ENCODE measurements at regions not wholly inside any gene's neighbourhood (a gene's known extent, or its start where the extent isn't known, plus 50 kb on each side); places are given as distances from the start of the nearest gene placed in this dataset.

GRCh38 chr7:81321949-81322348 is 403.1 kb upstream of the SEMA3C start:
- H3K36me3 ChIP-seq (ENCODE audit: control insufficient read depth in 1 of 2, insufficient read depth in 2 of 2, low read length in 2 of 2): no peaks in the 10 kb centered on the region
- no peak for DNase-seq
- no peaks in the 10 kb centered on the region for H3K79me1 ChIP-seq (ENCODE audit: low read length)
- no peak overlapping the region for H2BK5ac ChIP-seq (ENCODE audit: low read depth, low read length, poor library complexity)
- WGBS (ENCODE audit: extremely low coverage, insufficient coverage, insufficient read length): no CpG with 5 or more reads among the region's 1 CpG
- no peak overlapping the region for H4K91ac ChIP-seq (ENCODE audit: low read depth, low read length)
- H3K14ac ChIP-seq (ENCODE audit: low read length): no peak overlapping the region
- H2AK5ac ChIP-seq (ENCODE audit: low read length): no peak overlapping the region
- H3K4me3 ChIP-seq (ENCODE audit: low read depth, low read length): no peak overlapping the region
- H3K79me2 ChIP-seq (ENCODE audit: control insufficient read depth, insufficient read depth, low read length, poor library complexity): no peaks in the 10 kb centered on the region
- no peak overlapping the region for H3K18ac ChIP-seq (ENCODE audit: low read length)
- H2AFZ ChIP-seq (ENCODE audit: insufficient read depth, low read length, poor library complexity): no peak overlapping the region
- no peak overlapping the region for H4K8ac ChIP-seq (ENCODE audit: low read depth, low read length)
- no peaks in the 10 kb centered on the region for H3K9me3 ChIP-seq (ENCODE audit: insufficient read depth, low read depth, low read length)
- no peaks in the 10 kb centered on the region for H3K4me1 ChIP-seq (ENCODE audit: control insufficient read depth in 1 of 2, insufficient read depth in 2 of 2, low read length in 2 of 2)
- no peak overlapping the region for H2BK120ac ChIP-seq (ENCODE audit: insufficient read depth, low read length, poor library complexity)
- no peak overlapping the region for H3K4me2 ChIP-seq (ENCODE audit: low read length)
- no peak overlapping the region for H3K27ac ChIP-seq (ENCODE audit: low read depth, low read length)
- no peak overlapping the region for H2BK12ac ChIP-seq (ENCODE audit: low read length)
- no peak overlapping the region for H3K4ac ChIP-seq (ENCODE audit: low read depth, low read length)
- no peak overlapping the region for H3K23ac ChIP-seq (ENCODE audit: low read length)
- H3K9ac ChIP-seq (ENCODE audit: low read length): no peak overlapping the region
- H3K27me3 ChIP-seq (ENCODE audit: insufficient read depth, low read length): no peaks in the 10 kb centered on the region
- H4K12ac ChIP-seq (ENCODE audit: low read depth, low read length): no peak overlapping the region

GRCh38 chr7:81317741-81318140 is 398.9 kb upstream of the SEMA3C start:
- Histone ChIP-seq H2AFZ (ENCODE audit: insufficient read depth, low read length, poor library complexity) (no peak overlapping the region), H3K18ac (ENCODE audit: low read length) (no peak overlapping the region), H3K4me3 (ENCODE audit: low read depth, low read length) (no peak overlapping the region), H3K14ac (ENCODE audit: low read length) (no peak overlapping the region), H3K23ac (ENCODE audit: low read length) (no peak overlapping the region), H3K27me3 (ENCODE audit: insufficient read depth, low read length) (no peaks in the 10 kb centered on the region), H3K79me1 (ENCODE audit: low read length) (no peaks in the 10 kb centered on the region), H3K36me3 (ENCODE audit: control insufficient read depth in 1 of 2, insufficient read depth in 2 of 2, low read length in 2 of 2) (no peaks in the 10 kb centered on the region), H3K4me1 (ENCODE audit: control insufficient read depth in 1 of 2, insufficient read depth in 2 of 2, low read length in 2 of 2) (no peaks in the 10 kb centered on the region), H3K4me2 (ENCODE audit: low read length) (no peak overlapping the region), H2BK120ac (ENCODE audit: insufficient read depth, low read length, poor library complexity) (no peak overlapping the region), H4K12ac (ENCODE audit: low read depth, low read length) (no peak overlapping the region), H2BK5ac (ENCODE audit: low read depth, low read length, poor library complexity) (no peak overlapping the region), H4K8ac (ENCODE audit: low read depth, low read length) (no peak overlapping the region), H3K9me3 (ENCODE audit: insufficient read depth, low read depth, low read length) (no peaks in the 10 kb centered on the region), H4K91ac (ENCODE audit: low read depth, low read length) (no peak overlapping the region), H3K79me2 (ENCODE audit: control insufficient read depth, insufficient read depth, low read length, poor library complexity) (no peaks in the 10 kb centered on the region), H3K4ac (ENCODE audit: low read depth, low read length) (no peak overlapping the region), H2AK5ac (ENCODE audit: low read length) (no peak overlapping the region), H2BK12ac (ENCODE audit: low read length) (no peak overlapping the region), H3K9ac (ENCODE audit: low read length) (no peak overlapping the region), H3K27ac (ENCODE audit: low read depth, low read length) (no peak overlapping the region)
- WGBS (ENCODE audit: extremely low coverage, insufficient coverage, insufficient read length): no CpG with 5 or more reads among the region's 3 CpGs
- DNase-seq: no peak

GRCh38 chr7:81308643-81309322 is 389.9 kb upstream of the SEMA3C start:
- no peaks in the 10 kb centered on the region for H3K9me3 ChIP-seq (ENCODE audit: insufficient read depth, low read depth, low read length)
- no peaks in the 10 kb centered on the region for H3K4me1 ChIP-seq (ENCODE audit: control insufficient read depth in 1 of 2, insufficient read depth in 2 of 2, low read length in 2 of 2)
- H3K18ac ChIP-seq (ENCODE audit: low read length): no peak overlapping the region
- no peak overlapping the region for H3K4me3 ChIP-seq (ENCODE audit: low read depth, low read length)
- no peak overlapping the region for H3K9ac ChIP-seq (ENCODE audit: low read length)
- H3K79me2 ChIP-seq (ENCODE audit: control insufficient read depth, insufficient read depth, low read length, poor library complexity): no peaks in the 10 kb centered on the region
- H2BK120ac ChIP-seq (ENCODE audit: insufficient read depth, low read length, poor library complexity): no peak overlapping the region
- H3K27ac ChIP-seq (ENCODE audit: low read depth, low read length): no peak overlapping the region
- no peaks in the 10 kb centered on the region for H3K79me1 ChIP-seq (ENCODE audit: low read length)
- H4K8ac ChIP-seq (ENCODE audit: low read depth, low read length): no peak overlapping the region
- H2BK12ac ChIP-seq (ENCODE audit: low read length): no peak overlapping the region
- H3K4ac ChIP-seq (ENCODE audit: low read depth, low read length): no peak overlapping the region
- H3K36me3 ChIP-seq (ENCODE audit: control insufficient read depth in 1 of 2, insufficient read depth in 2 of 2, low read length in 2 of 2): no peaks in the 10 kb centered on the region
- no peak overlapping the region for H3K23ac ChIP-seq (ENCODE audit: low read length)
- DNase-seq: no peak
- WGBS (ENCODE audit: extremely low coverage, insufficient coverage, insufficient read length): no CpG with 5 or more reads among the region's 2 CpGs
- H3K4me2 ChIP-seq (ENCODE audit: low read length): no peak overlapping the region
- no peak overlapping the region for H3K14ac ChIP-seq (ENCODE audit: low read length)
- no peak overlapping the region for H2BK5ac ChIP-seq (ENCODE audit: low read depth, low read length, poor library complexity)
- no peak overlapping the region for H2AK5ac ChIP-seq (ENCODE audit: low read length)
- no peak overlapping the region for H4K91ac ChIP-seq (ENCODE audit: low read depth, low read length)
- no peak overlapping the region for H2AFZ ChIP-seq (ENCODE audit: insufficient read depth, low read length, poor library complexity)
- H4K12ac ChIP-seq (ENCODE audit: low read depth, low read length): no peak overlapping the region
- H3K27me3 ChIP-seq (ENCODE audit: insufficient read depth, low read length): no peaks in the 10 kb centered on the region

GRCh38 chr7:81301815-81302214 is 383.0 kb upstream of the SEMA3C start:
- H3K23ac ChIP-seq (ENCODE audit: low read length): no peak overlapping the region
- no peak overlapping the region for H3K14ac ChIP-seq (ENCODE audit: low read length)
- no peak overlapping the region for H3K4me3 ChIP-seq (ENCODE audit: low read depth, low read length)
- no CpG with 5 or more reads among the region's 2 CpGs for WGBS (ENCODE audit: extremely low coverage, insufficient coverage, insufficient read length)
- H3K36me3 ChIP-seq (ENCODE audit: control insufficient read depth in 1 of 2, insufficient read depth in 2 of 2, low read length in 2 of 2): no peaks in the 10 kb centered on the region
- H2AK5ac ChIP-seq (ENCODE audit: low read length): no peak overlapping the region
- H4K12ac ChIP-seq (ENCODE audit: low read depth, low read length): no peak overlapping the region
- no peak overlapping the region for H3K27ac ChIP-seq (ENCODE audit: low read depth, low read length)
- no peak overlapping the region for H2BK5ac ChIP-seq (ENCODE audit: low read depth, low read length, poor library complexity)
- no peak overlapping the region for H4K8ac ChIP-seq (ENCODE audit: low read depth, low read length)
- H3K4me1 ChIP-seq (ENCODE audit: control insufficient read depth in 1 of 2, insufficient read depth in 2 of 2, low read length in 2 of 2): no peaks in the 10 kb centered on the region
- H3K9ac ChIP-seq (ENCODE audit: low read length): no peak overlapping the region
- H3K18ac ChIP-seq (ENCODE audit: low read length): no peak overlapping the region
- H4K91ac ChIP-seq (ENCODE audit: low read depth, low read length): no peak overlapping the region
- H3K4me2 ChIP-seq (ENCODE audit: low read length): no peak overlapping the region
- no peak overlapping the region for H2AFZ ChIP-seq (ENCODE audit: insufficient read depth, low read length, poor library complexity)
- no peak overlapping the region for H2BK120ac ChIP-seq (ENCODE audit: insufficient read depth, low read length, poor library complexity)
- no peak for DNase-seq
- no peaks in the 10 kb centered on the region for H3K9me3 ChIP-seq (ENCODE audit: insufficient read depth, low read depth, low read length)
- no peaks in the 10 kb centered on the region for H3K27me3 ChIP-seq (ENCODE audit: insufficient read depth, low read length)
- no peak overlapping the region for H3K4ac ChIP-seq (ENCODE audit: low read depth, low read length)
- H2BK12ac ChIP-seq (ENCODE audit: low read length): no peak overlapping the region
- H3K79me1 ChIP-seq (ENCODE audit: low read length): no peaks in the 10 kb centered on the region
- H3K79me2 ChIP-seq (ENCODE audit: control insufficient read depth, insufficient read depth, low read length, poor library complexity): no peaks in the 10 kb centered on the region
